Muscle layer of duodenum (tissue), 2 donors: ENCODE measurements at regions not wholly inside any gene's neighbourhood (a gene's known extent, or its start where the extent isn't known, plus 50 kb on each side); places are given as distances from the start of the nearest gene placed in this dataset.

ENCODE experiments used
- H3K27ac ChIP-seq: one replicate; pipeline ENCODE4 v1.7.0; 2013; ENCODE audit warnings: mild to moderate bottlenecking, low read length
- H3K27me3 ChIP-seq: one replicate; pipeline ENCODE4 v1.7.0; 2013; ENCODE audit warnings: low read depth, mild to moderate bottlenecking, control low read depth, low read length
- H3K36me3 ChIP-seq, 2 donors: one replicate each; pipeline ENCODE4 v1.7.0; 2013; ENCODE audit warnings: low read length in 2 of 2, control low read depth in 1 of 2, mild to moderate bottlenecking in 1 of 2; ENCODE audit not compliant: insufficient read depth in 2 of 2, control insufficient read depth in 1 of 2
- H3K4me1 ChIP-seq, 2 donors: one replicate each; pipeline ENCODE4 v1.7.0; 2013; ENCODE audit warnings: low read length in 2 of 2, mild to moderate bottlenecking in 2 of 2, control low read depth in 1 of 2, moderate library complexity in 1 of 2; ENCODE audit not compliant: insufficient read depth in 2 of 2, control insufficient read depth in 1 of 2
- H3K4me3 ChIP-seq, 2 donors: one replicate each; pipeline ENCODE4 v1.7.0; 2013; ENCODE audit warnings: low read length in 2 of 2, low read depth in 1 of 2, mild to moderate bottlenecking in 1 of 2
- H3K9me3 ChIP-seq, 2 donors: one replicate each; pipeline ENCODE4 v1.7.0; 2013; ENCODE audit warnings: low read length in 2 of 2, control low read depth in 1 of 2, mild to moderate bottlenecking in 1 of 2; ENCODE audit not compliant: control insufficient read depth in 1 of 2
- donor health status: healthy.

GRCh38 chr1:177710696-177711620, 258.9 kb downstream of the SEC16B start:
- no peaks in the 10 kb centered on the region for H3K27me3 ChIP-seq
- H3K4me1 ChIP-seq: no peaks in the 10 kb centered on the region
- no peaks in the 10 kb centered on the region for H3K36me3 ChIP-seq
- no peak overlapping the region for H3K4me3 ChIP-seq
- H3K27ac ChIP-seq: no peak overlapping the region
- no peaks in the 10 kb centered on the region for H3K9me3 ChIP-seq

GRCh38 chr1:177708406-177708805, 261.5 kb downstream of the SEC16B start:
- Histone ChIP-seq H3K9me3 (no peaks in the 10 kb centered on the region), H3K4me1 (no peaks in the 10 kb centered on the region), H3K27ac (no peak overlapping the region), H3K36me3 (no peaks in the 10 kb centered on the region), H3K27me3 (no peaks in the 10 kb centered on the region), H3K4me3 (no peak overlapping the region)

DNA sequence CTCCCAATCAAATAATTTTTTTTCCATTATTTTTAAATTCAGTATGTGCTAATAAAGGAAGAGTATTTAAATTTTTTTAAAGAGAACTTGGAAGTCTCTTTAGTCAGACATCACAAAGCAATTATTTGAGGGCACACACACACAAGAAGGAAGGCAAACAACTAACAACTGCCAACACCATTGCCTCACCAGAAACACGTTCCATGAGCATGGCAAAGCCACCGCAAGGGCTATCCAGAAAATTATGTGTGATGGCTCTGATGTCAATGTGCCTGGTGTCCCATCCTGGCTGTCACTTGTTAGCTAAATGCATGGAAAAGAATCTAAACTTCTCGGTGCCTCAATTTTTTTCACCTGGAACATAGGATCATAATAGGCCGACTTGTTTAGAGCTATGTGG, 262.9 kb downstream of the SEC16B start:
- Histone ChIP-seq H3K9me3 (no peaks in the 10 kb centered on the region), H3K36me3 (no peaks in the 10 kb centered on the region), H3K27me3 (no peaks in the 10 kb centered on the region), H3K4me1 (no peaks in the 10 kb centered on the region), H3K4me3 (no peak overlapping the region), H3K27ac (no peak overlapping the region)

- Histone ChIP-seq H3K4me3 (no peak overlapping the region), H3K27me3 (no peaks in the 10 kb centered on the region), H3K36me3 (no peaks in the 10 kb centered on the region), H3K27ac (no peak overlapping the region), H3K9me3 (no peaks in the 10 kb centered on the region), H3K4me1 (no peaks in the 10 kb centered on the region)
These were observed 264.0 kb downstream of the SEC16B start for GRCh38 chr1:177705839-177706238.

GRCh38 chr1:177703888-177704446, 265.9 kb downstream of the SEC16B start:
- Histone ChIP-seq H3K27me3 (no peaks in the 10 kb centered on the region), H3K36me3 (no peaks in the 10 kb centered on the region), H3K4me3 (no peak overlapping the region), H3K27ac (no peak overlapping the region), H3K9me3 (no peaks in the 10 kb centered on the region), H3K4me1 (no peaks in the 10 kb centered on the region)

DNA sequence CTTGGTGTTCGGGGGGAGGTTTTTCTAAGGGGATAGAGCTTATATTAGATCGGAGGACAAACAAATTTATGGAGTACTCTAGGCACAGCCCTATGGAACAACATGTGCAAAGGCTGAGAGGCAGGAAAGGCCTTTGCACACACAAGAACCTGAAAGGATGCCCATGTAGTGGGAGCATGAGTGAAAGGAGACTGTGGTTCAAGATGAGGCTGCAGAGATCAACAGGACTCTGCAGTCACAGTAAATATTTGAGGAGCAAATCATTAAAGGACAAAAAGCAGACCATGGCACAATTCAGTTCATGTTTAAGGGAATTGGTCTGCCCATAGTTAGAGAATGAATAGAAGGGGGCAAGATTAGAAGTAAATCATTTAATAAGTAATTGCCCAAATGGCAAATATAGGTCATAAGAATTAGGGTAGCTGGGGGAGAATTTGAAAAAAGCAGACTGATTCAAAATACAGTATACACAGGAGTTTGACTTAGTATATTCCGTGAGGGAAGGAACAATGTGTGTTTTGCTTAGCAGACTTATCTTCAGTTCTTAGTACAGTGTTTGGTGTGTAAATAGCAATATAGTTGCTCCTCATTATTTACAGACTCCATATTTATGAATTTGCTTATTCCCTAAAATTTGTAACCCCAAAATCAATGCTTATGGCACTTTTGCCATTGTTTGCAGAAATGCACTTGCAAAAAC, 268.1 kb downstream of the SEC16B start:
- Histone ChIP-seq H3K4me1 (no peaks in the 10 kb centered on the region), H3K27ac (no peak overlapping the region), H3K9me3 (no peaks in the 10 kb centered on the region), H3K36me3 (no peaks in the 10 kb centered on the region), H3K27me3 (no peaks in the 10 kb centered on the region), H3K4me3 (no peak overlapping the region)

DNA sequence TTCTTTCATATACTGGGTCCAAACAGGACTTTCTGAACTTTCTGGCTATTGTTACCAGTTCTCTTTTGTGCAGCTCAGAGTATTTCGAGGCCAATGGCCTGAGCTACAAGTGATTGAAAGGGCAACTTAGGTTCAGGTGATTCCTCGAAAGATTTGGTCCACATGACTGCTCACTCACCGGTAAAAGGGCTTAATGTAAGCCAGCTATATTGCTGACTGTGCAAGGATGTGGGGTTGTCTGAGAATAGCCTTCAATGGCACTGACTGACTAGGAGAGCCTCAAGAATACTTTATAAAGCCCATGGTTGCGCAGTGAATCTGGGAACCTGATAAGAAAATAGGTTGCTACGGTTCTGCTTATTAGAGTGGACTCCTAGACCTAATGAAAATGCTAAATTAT, 269.0 kb downstream of the SEC16B start:
- no peaks in the 10 kb centered on the region for H3K36me3 ChIP-seq
- no peak overlapping the region for H3K4me3 ChIP-seq
- H3K27me3 ChIP-seq: no peaks in the 10 kb centered on the region
- H3K27ac ChIP-seq: no peak overlapping the region
- H3K4me1 ChIP-seq: no peaks in the 10 kb centered on the region
- no peaks in the 10 kb centered on the region for H3K9me3 ChIP-seq

- Histone ChIP-seq H3K4me3 (no peak overlapping the region), H3K4me1 (no peaks in the 10 kb centered on the region), H3K27me3 (no peaks in the 10 kb centered on the region), H3K9me3 (peaks cover 0 to 6% of the 10 kb centered on the region in 2 donors), H3K36me3 (no peaks in the 10 kb centered on the region), H3K27ac (no peak overlapping the region)
These were observed 278.9 kb downstream of the SEC16B start for GRCh38 chr1:177690996-177691395.

DNA sequence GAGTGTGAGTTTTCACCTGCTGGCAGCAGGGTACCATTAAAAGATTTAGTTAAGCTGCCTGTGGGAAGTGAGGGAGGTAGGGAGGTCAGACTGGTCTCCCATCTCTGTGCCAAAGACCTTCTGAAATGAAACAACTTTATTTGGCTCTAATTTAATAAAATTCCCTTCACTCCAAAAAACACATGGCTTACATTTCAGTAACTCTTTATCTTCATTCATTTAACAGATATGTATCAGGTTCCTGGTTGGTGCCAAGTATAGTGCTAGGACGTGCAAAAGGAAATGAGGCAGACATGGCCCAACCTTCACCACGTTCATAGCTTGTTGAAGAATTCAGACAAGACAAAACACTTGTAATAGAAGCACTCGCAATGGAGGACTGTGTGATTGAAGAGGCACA, 282.3 kb downstream of the SEC16B start:
- no peak overlapping the region for H3K4me3 ChIP-seq
- H3K9me3 ChIP-seq: no peaks in the 10 kb centered on the region
- H3K27ac ChIP-seq: no peak overlapping the region
- H3K36me3 ChIP-seq: no peaks in the 10 kb centered on the region
- no peaks in the 10 kb centered on the region for H3K4me1 ChIP-seq
- H3K27me3 ChIP-seq: no peaks in the 10 kb centered on the region

- Histone ChIP-seq H3K27me3 (no peaks in the 10 kb centered on the region), H3K27ac (no peak overlapping the region), H3K36me3 (no peaks in the 10 kb centered on the region), H3K4me3 (no peak overlapping the region), H3K9me3 (no peaks in the 10 kb centered on the region), H3K4me1 (no peaks in the 10 kb centered on the region)
These were observed 282.9 kb downstream of the SEC16B start for GRCh38 chr1:177686933-177687332.

GRCh38 chr1:177669161-177669560, 300.7 kb downstream of the SEC16B start:
- Histone ChIP-seq H3K4me1 (no peaks in the 10 kb centered on the region), H3K27ac (no peak overlapping the region), H3K27me3 (no peaks in the 10 kb centered on the region), H3K36me3 (no peaks in the 10 kb centered on the region), H3K9me3 (no peaks in the 10 kb centered on the region), H3K4me3 (no peak overlapping the region)
